ENCODE measurements at regions not wholly inside any gene's neighbourhood (a gene's known extent, or its start where the extent isn't known, plus 50 kb on each side); places are given as distances from the start of the nearest gene placed in this dataset.

DNA sequence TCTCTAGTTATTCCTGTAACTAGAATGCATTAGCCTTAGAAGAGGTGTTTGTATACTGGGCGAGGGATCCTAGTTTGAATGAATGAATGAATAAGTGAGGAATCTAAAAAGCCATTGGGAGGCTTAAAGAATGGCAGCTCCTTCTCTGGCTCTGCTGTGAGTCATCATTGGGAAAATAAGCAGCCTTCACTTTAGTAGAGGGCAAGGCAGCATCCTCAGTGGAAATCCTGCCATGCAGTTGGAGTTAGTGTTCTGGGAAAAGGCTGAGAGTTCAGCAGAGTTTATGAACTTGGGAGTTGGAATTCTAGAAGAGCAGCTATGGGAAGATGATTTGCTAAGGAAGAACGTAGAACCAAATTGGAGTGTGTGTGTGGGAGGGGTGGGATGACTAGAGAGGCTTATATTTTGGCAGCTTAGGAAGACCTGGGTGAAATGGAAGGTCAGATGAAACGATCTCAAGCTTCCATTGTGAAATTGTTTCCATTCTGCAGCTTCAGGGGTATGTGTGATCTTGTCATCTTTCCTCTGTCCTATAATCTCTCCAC lies 120.8 kb downstream of the PTCSC3 start:
- Histone ChIP-seq H3K4me3 (no peak overlapping the region), H3K27me3 (no peaks in the 10 kb centered on the region), H3K27ac (no peak overlapping the region), H3K4me1 (no peaks in the 10 kb centered on the region), H3K36me3 (no peaks in the 10 kb centered on the region), H3K9me3 (no peaks in the 10 kb centered on the region)
- intact Hi-C loops (cut with DNase I; ENCODE audit: low total_unique reads): no loop called here
- no peak for DNase-seq (ENCODE audit: low spot score in 2 of 2)
- TF ChIP-seq POLR2A (IDR thresholded peaks at IDR 0.05) (no peak), POLR2AphosphoS5 (IDR thresholded peaks at IDR 0.05) (no peak)
- TF ChIP-seq, protein P1, sequence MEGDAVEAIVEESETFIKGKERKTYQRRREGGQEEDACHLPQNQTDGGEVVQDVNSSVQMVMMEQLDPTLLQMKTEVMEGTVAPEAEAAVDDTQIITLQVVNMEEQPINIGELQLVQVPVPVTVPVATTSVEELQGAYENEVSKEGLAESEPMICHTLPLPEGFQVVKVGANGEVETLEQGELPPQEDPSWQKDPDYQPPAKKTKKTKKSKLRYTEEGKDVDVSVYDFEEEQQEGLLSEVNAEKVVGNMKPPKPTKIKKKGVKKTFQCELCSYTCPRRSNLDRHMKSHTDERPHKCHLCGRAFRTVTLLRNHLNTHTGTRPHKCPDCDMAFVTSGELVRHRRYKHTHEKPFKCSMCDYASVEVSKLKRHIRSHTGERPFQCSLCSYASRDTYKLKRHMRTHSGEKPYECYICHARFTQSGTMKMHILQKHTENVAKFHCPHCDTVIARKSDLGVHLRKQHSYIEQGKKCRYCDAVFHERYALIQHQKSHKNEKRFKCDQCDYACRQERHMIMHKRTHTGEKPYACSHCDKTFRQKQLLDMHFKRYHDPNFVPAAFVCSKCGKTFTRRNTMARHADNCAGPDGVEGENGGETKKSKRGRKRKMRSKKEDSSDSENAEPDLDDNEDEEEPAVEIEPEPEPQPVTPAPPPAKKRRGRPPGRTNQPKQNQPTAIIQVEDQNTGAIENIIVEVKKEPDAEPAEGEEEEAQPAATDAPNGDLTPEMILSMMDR (IDR thresholded peaks at IDR 0.05): no peak

DNA sequence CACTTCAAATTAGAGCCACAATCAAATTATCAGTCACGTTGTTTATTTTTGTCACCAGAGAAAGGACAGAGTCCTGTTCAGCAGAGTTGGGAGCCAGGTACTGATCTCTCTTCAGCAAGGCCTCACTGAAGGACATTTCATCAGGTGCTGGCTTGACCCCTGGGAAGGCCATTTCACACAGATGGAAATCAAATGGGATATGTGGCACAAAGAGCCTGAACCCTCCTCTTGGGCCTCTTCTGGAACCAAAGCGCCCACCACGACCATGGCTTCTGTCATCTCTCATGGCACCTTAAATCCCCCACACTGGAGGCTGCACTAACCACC lies 121.5 kb downstream of the PTCSC3 start:
- Histone ChIP-seq H3K27ac (no peak overlapping the region), H3K4me1 (no peaks in the 10 kb centered on the region), H3K9me3 (no peaks in the 10 kb centered on the region), H3K4me3 (no peak overlapping the region), H3K36me3 (no peaks in the 10 kb centered on the region), H3K27me3 (no peaks in the 10 kb centered on the region)
- intact Hi-C loops (cut with DNase I; ENCODE audit: low total_unique reads): no loop called here
- DNase-seq (ENCODE audit: low spot score in 2 of 2): no peak
- TF ChIP-seq POLR2A (IDR thresholded peaks at IDR 0.05) (no peak), POLR2AphosphoS5 (IDR thresholded peaks at IDR 0.05) (no peak)
- TF ChIP-seq, protein P1 (IDR thresholded peaks at IDR 0.05): no peak

DNA sequence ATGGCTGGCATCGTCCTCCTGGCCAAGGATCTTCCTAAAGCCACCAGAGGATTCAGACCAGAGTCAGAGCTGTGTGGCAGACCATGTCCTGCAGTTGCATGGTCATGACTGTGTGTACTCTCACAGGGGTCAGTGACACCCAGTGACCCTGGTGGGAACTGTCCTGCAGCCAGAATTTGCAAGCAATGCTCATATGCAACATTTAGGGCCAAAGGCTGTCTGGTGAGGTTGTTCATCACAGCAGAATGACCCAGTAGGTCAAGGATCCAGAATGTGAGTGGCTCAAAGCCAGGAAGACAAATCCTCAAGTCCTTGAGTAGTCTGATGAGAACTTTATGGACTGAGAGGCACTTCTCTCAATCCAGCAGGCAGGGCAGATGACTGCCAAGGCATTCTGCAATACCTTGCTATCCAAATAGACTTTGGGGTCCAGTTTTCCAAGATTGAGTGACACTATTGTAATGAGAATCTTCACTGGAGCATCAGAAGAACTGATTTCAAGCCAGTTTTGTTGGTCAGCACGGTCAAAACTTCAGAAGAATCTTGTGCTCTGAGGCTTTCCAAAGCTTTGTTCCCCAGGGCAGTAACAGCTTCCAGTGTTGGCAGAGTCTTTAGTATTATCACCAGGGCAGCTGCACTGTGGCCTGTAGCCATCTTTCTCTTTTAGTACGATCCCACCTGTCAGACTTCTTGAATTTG lies 122.0 kb downstream of the PTCSC3 start:
- intact Hi-C loops (cut with DNase I; ENCODE audit: low total_unique reads): no loop called here
- no peaks in the 10 kb centered on the region for H3K4me1 ChIP-seq

DNA sequence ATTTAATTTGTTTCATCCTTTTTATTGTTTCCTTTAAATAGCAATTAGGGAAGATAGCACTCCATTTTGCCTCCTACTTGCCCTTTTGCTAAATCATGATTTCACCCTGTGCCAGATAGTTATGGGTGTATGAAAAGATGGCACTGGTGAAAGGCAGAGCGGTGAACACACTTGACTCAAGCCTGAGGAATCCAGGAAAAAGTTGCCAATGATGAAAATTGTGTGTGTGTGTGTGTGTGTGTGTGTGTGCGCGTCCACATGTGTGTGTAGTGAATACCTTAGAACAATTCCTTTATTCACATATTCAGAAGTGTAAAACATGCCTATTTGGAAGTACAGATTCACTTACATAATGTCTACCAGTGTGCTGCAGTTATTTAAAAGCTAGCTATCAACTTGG lies 123.8 kb downstream of the PTCSC3 start:
- Histone ChIP-seq H3K36me3 (no peaks in the 10 kb centered on the region), H3K4me3 (no peak overlapping the region), H3K9me3 (no peaks in the 10 kb centered on the region), H3K27ac (no peak overlapping the region), H3K27me3 (no peaks in the 10 kb centered on the region), H3K4me1 (no peaks in the 10 kb centered on the region)
- no peak for DNase-seq (ENCODE audit: low spot score in 2 of 2)
- intact Hi-C loops (cut with DNase I; ENCODE audit: low total_unique reads): no loop called here
- TF ChIP-seq, protein P1 (IDR thresholded peaks at IDR 0.05): no peak
- TF ChIP-seq POLR2A (IDR thresholded peaks at IDR 0.05): no peak

More for the DNA sequence above, 122.0 kb downstream of the PTCSC3 start:
- H3K9me3 ChIP-seq: no peaks in the 10 kb centered on the region
- TF ChIP-seq, protein P1 (IDR thresholded peaks at IDR 0.05): no peak
- TF ChIP-seq POLR2AphosphoS5 (IDR thresholded peaks at IDR 0.05): no peak
- no peak for TF ChIP-seq POLR2A (IDR thresholded peaks at IDR 0.05)
- no peaks in the 10 kb centered on the region for H3K27me3 ChIP-seq
- H3K4me3 ChIP-seq: no peak overlapping the region
- DNase-seq (ENCODE audit: low spot score in 2 of 2): no peak
- no peak overlapping the region for H3K27ac ChIP-seq
- no peaks in the 10 kb centered on the region for H3K36me3 ChIP-seq

DNA sequence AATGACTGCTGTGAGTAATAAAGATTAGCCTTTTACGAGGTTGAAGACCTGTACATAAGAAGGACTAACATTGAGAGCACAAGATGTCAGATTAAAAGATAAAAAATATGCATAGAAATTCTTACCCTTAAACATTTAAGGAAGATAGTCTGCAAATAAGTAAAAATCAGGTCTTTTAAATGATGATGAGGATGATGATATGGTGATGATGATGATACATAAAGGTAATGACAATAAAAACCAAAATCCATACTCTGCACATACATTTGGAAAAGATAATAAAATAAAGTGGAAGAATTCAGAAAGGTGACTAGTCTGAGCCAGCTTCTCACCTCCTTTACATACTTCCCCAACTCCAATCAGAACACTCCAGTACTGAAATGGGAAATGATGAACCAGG lies 124.5 kb downstream of the PTCSC3 start:
- Histone ChIP-seq H3K4me3 (no peak overlapping the region), H3K36me3 (no peaks in the 10 kb centered on the region), H3K9me3 (no peaks in the 10 kb centered on the region), H3K4me1 (no peaks in the 10 kb centered on the region), H3K27me3 (no peaks in the 10 kb centered on the region), H3K27ac (no peak overlapping the region)
- intact Hi-C loops (cut with DNase I; ENCODE audit: low total_unique reads): no loop called here
- TF ChIP-seq POLR2AphosphoS5 (IDR thresholded peaks at IDR 0.05): no peak
- TF ChIP-seq, protein P1 (IDR thresholded peaks at IDR 0.05): no peak
- no peak for TF ChIP-seq POLR2A (IDR thresholded peaks at IDR 0.05)
- DNase-seq (ENCODE audit: low spot score in 2 of 2): no peak

Measured in breast epithelium (tissue), 4 donors.